ENCODE measurements at regions not wholly inside any gene's neighbourhood (a gene's known extent, or its start where the extent isn't known, plus 50 kb on each side); places are given as distances from the start of the nearest gene placed in this dataset.

- in situ Hi-C loops (cut with HindIII; ENCODE audit: low pct_ligation_motif_present, low sequenced_read_pairs) = loop anchor here (25.0 kb wide), 1 partner anchor 121 kb away; no protein-coding TSS in a partner anchor
- H3K27me3 ChIP-seq (replicated peaks) = no peaks in the 10 kb centered on the region
- H3K4me3 ChIP-seq (ENCODE audit: low read depth, low read length) = no peak overlapping the region
- TF ChIP-seq CTCF (IDR thresholded peaks at IDR 0.05; ENCODE audit: low read depth, low read length, missing control alignments) = no peak
- H3K36me3 ChIP-seq (replicated peaks) = no peaks in the 10 kb centered on the region
- DNase-seq = no peak
- no peak overlapping the region for H3K27ac ChIP-seq
These were observed 179.8 kb downstream of the METTL4 start for GRCh38 chr18:2391470-2391869.

GRCh38 chr18:2392446-2392845 is 178.9 kb downstream of the METTL4 start:
- in situ Hi-C loops (cut with HindIII; ENCODE audit: low pct_ligation_motif_present, low sequenced_read_pairs) = loop anchor here (25.0 kb wide), 1 partner anchor 120 kb away; no protein-coding TSS in a partner anchor
- Histone ChIP-seq H3K4me3 (ENCODE audit: low read depth, low read length) (no peak overlapping the region), H3K27me3 (replicated peaks) (no peaks in the 10 kb centered on the region), H3K36me3 (replicated peaks) (no peaks in the 10 kb centered on the region), H3K27ac (no peak overlapping the region)
- no peak for DNase-seq
- no peak for TF ChIP-seq CTCF (IDR thresholded peaks at IDR 0.05; ENCODE audit: low read depth, low read length, missing control alignments)

GRCh38 chr18:2394684-2395083 is 176.6 kb downstream of the METTL4 start:
- Histone ChIP-seq H3K36me3 (replicated peaks) (no peaks in the 10 kb centered on the region), H3K27ac (no peak overlapping the region), H3K27me3 (replicated peaks) (no peaks in the 10 kb centered on the region), H3K4me3 (ENCODE audit: low read depth, low read length) (no peak overlapping the region)
- in situ Hi-C loops (cut with HindIII; ENCODE audit: low pct_ligation_motif_present, low sequenced_read_pairs) = loop anchor here (25.0 kb wide), 1 partner anchor 118 kb away; no protein-coding TSS in a partner anchor
- no peak for TF ChIP-seq CTCF (IDR thresholded peaks at IDR 0.05; ENCODE audit: low read depth, low read length, missing control alignments)
- no peak for DNase-seq

GRCh38 chr18:2395427-2396161 is 175.7 kb downstream of the METTL4 start:
- no peaks in the 10 kb centered on the region for H3K36me3 ChIP-seq (replicated peaks)
- H3K27ac ChIP-seq = no peak overlapping the region
- no peaks in the 10 kb centered on the region for H3K27me3 ChIP-seq (replicated peaks)
- no peak overlapping the region for H3K4me3 ChIP-seq (ENCODE audit: low read depth, low read length)
- TF ChIP-seq CTCF (IDR thresholded peaks at IDR 0.05; ENCODE audit: low read depth, low read length, missing control alignments) = no peak
- in situ Hi-C loops (cut with HindIII; ENCODE audit: low pct_ligation_motif_present, low sequenced_read_pairs) = loop anchor here (25.0 kb wide), 1 partner anchor 117 kb away; no protein-coding TSS in a partner anchor
- DNase-seq = no peak

GRCh38 chr18:2396162-2396505 is 175.2 kb downstream of the METTL4 start:
- Histone ChIP-seq H3K4me3 (ENCODE audit: low read depth, low read length) (no peak overlapping the region), H3K27me3 (replicated peaks) (no peaks in the 10 kb centered on the region), H3K36me3 (replicated peaks) (no peaks in the 10 kb centered on the region), H3K27ac (no peak overlapping the region)
- no peak for DNase-seq
- in situ Hi-C loops (cut with HindIII; ENCODE audit: low pct_ligation_motif_present, low sequenced_read_pairs) = loop anchor here (25.0 kb wide), 1 partner anchor 116 kb away; no protein-coding TSS in a partner anchor
- TF ChIP-seq CTCF (IDR thresholded peaks at IDR 0.05; ENCODE audit: low read depth, low read length, missing control alignments) = no peak
